Fibroblast of lung (primary cell): ENCODE measurements at regions not wholly inside any gene's neighbourhood (a gene's known extent, or its start where the extent isn't known, plus 50 kb on each side); places are given as distances from the start of the nearest gene placed in this dataset.

Source experiments
- DNase-seq, 2 donors: peaks; one replicate each; pipeline versions ENCODE4 v3.0.0 to v3.0.0-alpha.2; 2010; ENCODE audit warnings: low read depth in 2 of 2
- H2AFZ ChIP-seq: 2 replicates; pipeline ENCODE4 v1.5.1; 2012; ENCODE audit warnings: low read length, control low read depth, inconsistent platforms
- H3K27ac ChIP-seq: 2 replicates; pipeline ENCODE4 v1.5.1; 2011; ENCODE audit warnings: low read length, control low read depth; ENCODE audit not compliant: insufficient read depth
- H3K27me3 ChIP-seq: 2 replicates; pipeline ENCODE4 v1.5.1; 2011; ENCODE audit warnings: mild to moderate bottlenecking, low read length; ENCODE audit not compliant: control insufficient read depth, insufficient read depth
- H3K36me3 ChIP-seq: 2 replicates; pipeline ENCODE4 v1.5.1; 2011; ENCODE audit warnings: low read length; ENCODE audit not compliant: control insufficient read depth, insufficient read depth
- H3K4me1 ChIP-seq: 2 replicates; pipeline ENCODE4 v1.5.1; 2011; ENCODE audit warnings: low read length; ENCODE audit not compliant: control insufficient read depth, insufficient read depth; ENCODE audit errors: extremely low read depth
- H3K4me2 ChIP-seq: 2 replicates; pipeline ENCODE4 v1.5.1; 2011; ENCODE audit warnings: low read length, control low read depth; ENCODE audit not compliant: insufficient read depth; ENCODE audit errors: extremely low read depth
- H3K4me3 ChIP-seq, 4 experiments: fragments of 200-600 bp in 1 of 4; sonication (generic) in 1 of 4; replicated peaks in 1 of 4; 2 replicates each; pipeline ENCODE4 v1.5.1; 2011 to 2016; ENCODE audit warnings: low read length in 4 of 4, low read depth in 3 of 4, mild to moderate bottlenecking in 3 of 4, control low read depth in 2 of 4, inconsistent platforms in 1 of 4, mixed read lengths in 1 of 4; ENCODE audit not compliant: insufficient read depth in 1 of 4; ENCODE audit errors: control extremely low read depth in 1 of 4
- H3K79me2 ChIP-seq: 2 replicates; pipeline ENCODE4 v1.5.1; 2012; ENCODE audit warnings: mild to moderate bottlenecking, low read length, inconsistent platforms; ENCODE audit not compliant: control insufficient read depth, insufficient read depth
- H3K9ac ChIP-seq: 2 replicates; pipeline ENCODE4 v1.5.1; 2011; ENCODE audit warnings: mild to moderate bottlenecking, low read length, control low read depth; ENCODE audit not compliant: insufficient read depth
- H3K9me3 ChIP-seq: 2 replicates; pipeline ENCODE4 v1.5.1; 2012; ENCODE audit warnings: low read depth, low read length; ENCODE audit not compliant: control insufficient read depth, insufficient read depth
- H4K20me1 ChIP-seq: 2 replicates; pipeline ENCODE4 v1.5.1; 2011; ENCODE audit warnings: low read length; ENCODE audit not compliant: control insufficient read depth, insufficient read depth; ENCODE audit errors: extremely low read depth
- CTCF ChIP-seq, 2 donors: IDR thresholded peaks in 1 of 2; conservative IDR thresholded peaks in 1 of 2; 1 replicate in 1 of 2; 2 replicates in 1 of 2; pipeline ENCODE4 v1.5.1; 2011 to 2012; ENCODE audit warnings: low read length in 2 of 2, control low read depth in 1 of 2, inconsistent platforms in 1 of 2, low read depth in 1 of 2, mild to moderate bottlenecking in 1 of 2
- EZH2 ChIP-seq: IDR thresholded peaks from 2 replicates; pipeline ENCODE4 v1.5.1; 2012; ENCODE audit warnings: low read length, control low read depth, mild to moderate bottlenecking; ENCODE audit errors: missing control alignments

- TF ChIP-seq CTCF (conservative IDR thresholded peaks at IDR 0.05 in 1 of 2, IDR thresholded peaks at IDR 0.05 in 1 of 2; ENCODE audit: low read depth in 1 of 2, low read length in 2 of 2) (no peak), EZH2 (no peak)
- no peak overlapping the region for H3K4me3 ChIP-seq
- H2AFZ ChIP-seq = no peak overlapping the region
- no peaks in the 10 kb centered on the region for H3K9me3 ChIP-seq
- H3K79me2 ChIP-seq = no peaks in the 10 kb centered on the region
- no peaks in the 10 kb centered on the region for H4K20me1 ChIP-seq
- H3K4me2 ChIP-seq = no peak overlapping the region
- no peak overlapping the region for H3K27ac ChIP-seq
- no peaks in the 10 kb centered on the region for H3K36me3 ChIP-seq
- H3K27me3 ChIP-seq = no peaks in the 10 kb centered on the region
- no peak overlapping the region for H3K9ac ChIP-seq
- no peaks in the 10 kb centered on the region for H3K4me1 ChIP-seq
- DNase-seq = no peak
Observed at GRCh38 chr1:199667089-199667488, 360.4 kb upstream of the NR5A2 start.

- DNase-seq = no peak
- H3K4me1 ChIP-seq = no peaks in the 10 kb centered on the region
- no peak overlapping the region for H3K4me2 ChIP-seq
- no peaks in the 10 kb centered on the region for H4K20me1 ChIP-seq
- TF ChIP-seq CTCF (conservative IDR thresholded peaks at IDR 0.05 in 1 of 2, IDR thresholded peaks at IDR 0.05 in 1 of 2; ENCODE audit: low read depth in 1 of 2, low read length in 2 of 2) (no peak), EZH2 (no peak)
- H3K4me3 ChIP-seq = no peak overlapping the region
- H3K36me3 ChIP-seq = no peaks in the 10 kb centered on the region
- H3K27me3 ChIP-seq = no peaks in the 10 kb centered on the region
- H3K27ac ChIP-seq = no peak overlapping the region
- H3K9ac ChIP-seq = no peak overlapping the region
- H3K79me2 ChIP-seq = no peaks in the 10 kb centered on the region
- no peaks in the 10 kb centered on the region for H3K9me3 ChIP-seq
- H2AFZ ChIP-seq = no peak overlapping the region
Observed at GRCh38 chr1:199669916-199670315, 357.6 kb upstream of the NR5A2 start.

- H3K36me3 ChIP-seq = no peaks in the 10 kb centered on the region
- no peaks in the 10 kb centered on the region for H4K20me1 ChIP-seq
- no peak for DNase-seq
- H3K9ac ChIP-seq = no peak overlapping the region
- no peak overlapping the region for H3K4me2 ChIP-seq
- H3K27ac ChIP-seq = no peak overlapping the region
- no peak for TF ChIP-seq EZH2
- TF ChIP-seq CTCF (conservative IDR thresholded peaks at IDR 0.05 in 1 of 2, IDR thresholded peaks at IDR 0.05 in 1 of 2; ENCODE audit: low read depth in 1 of 2, low read length in 2 of 2) = no peak
- H3K4me3 ChIP-seq = no peak overlapping the region
- no peaks in the 10 kb centered on the region for H3K79me2 ChIP-seq
- no peak overlapping the region for H2AFZ ChIP-seq
- H3K9me3 ChIP-seq = no peaks in the 10 kb centered on the region
- no peaks in the 10 kb centered on the region for H3K27me3 ChIP-seq
- H3K4me1 ChIP-seq = no peaks in the 10 kb centered on the region
Observed at GRCh38 chr1:199671684-199672083, 355.8 kb upstream of the NR5A2 start.
